Astrocyte of the cerebellum (primary cell): ENCODE measurements at regions not wholly inside any gene's neighbourhood (a gene's known extent, or its start where the extent isn't known, plus 50 kb on each side); places are given as distances from the start of the nearest gene placed in this dataset.

Experiments used
- DNase-seq: peaks from one replicate; pipeline ENCODE4 v3.0.0-alpha.2; 2011; ENCODE audit warnings: low read depth
- H3K4me3 ChIP-seq: 2 replicates; pipeline ENCODE4 v1.5.1; 2011; ENCODE audit warnings: mild to moderate bottlenecking, low read depth, low read length, moderate library complexity
- CTCF ChIP-seq: IDR thresholded peaks from 2 replicates; pipeline ENCODE4 v1.5.1; 2012; ENCODE audit warnings: low read length, low read depth, moderate library complexity, mild to moderate bottlenecking; ENCODE audit errors: missing control alignments
- in situ Hi-C: cut with HindIII; loops from 2 replicates; pipeline ENCODE4 v1.10.0; 2017; ENCODE audit warnings: low sequenced_read_pairs

- in situ Hi-C loops, result no loop called here
- no peak for DNase-seq
- no peak for TF ChIP-seq CTCF
- no peak overlapping the region for H3K4me3 ChIP-seq
Observed at GRCh38 chr13:99700468-99700867, 199.2 kb downstream of the TM9SF2 start.

- no peak for DNase-seq
- H3K4me3 ChIP-seq, result no peak overlapping the region
- in situ Hi-C loops, result no loop called here
- no peak for TF ChIP-seq CTCF
Observed at GRCh38 chr13:99698816-99699099, 197.5 kb downstream of the TM9SF2 start.

GRCh38 chr13:99698010-99698815 is 196.9 kb downstream of the TM9SF2 start:
- no peak for TF ChIP-seq CTCF
- DNase-seq, result no peak
- in situ Hi-C loops, result no loop called here
- H3K4me3 ChIP-seq, result no peak overlapping the region

GRCh38 chr13:99695857-99696256 is 194.6 kb downstream of the TM9SF2 start:
- H3K4me3 ChIP-seq, result no peak overlapping the region
- DNase-seq, result no peak
- TF ChIP-seq CTCF, result no peak
- in situ Hi-C loops, result no loop called here

- no peak for TF ChIP-seq CTCF
- DNase-seq, result no peak
- H3K4me3 ChIP-seq, result no peak overlapping the region
- in situ Hi-C loops, result no loop called here
Observed at GRCh38 chr13:99693852-99694611, 192.8 kb downstream of the TM9SF2 start.

- in situ Hi-C loops, result no loop called here
- no peak for TF ChIP-seq CTCF
Observed at GRCh38 chr13:99693351-99693750, 192.1 kb downstream of the TM9SF2 start.

More at GRCh38 chr13:99693351-99693750, 192.1 kb downstream of the TM9SF2 start:
- no peak overlapping the region for H3K4me3 ChIP-seq
- no peak for DNase-seq
